ENCODE measurements at regions not wholly inside any gene's neighbourhood (a gene's known extent, or its start where the extent isn't known, plus 50 kb on each side); places are given as distances from the start of the nearest gene placed in this dataset.

DNA sequence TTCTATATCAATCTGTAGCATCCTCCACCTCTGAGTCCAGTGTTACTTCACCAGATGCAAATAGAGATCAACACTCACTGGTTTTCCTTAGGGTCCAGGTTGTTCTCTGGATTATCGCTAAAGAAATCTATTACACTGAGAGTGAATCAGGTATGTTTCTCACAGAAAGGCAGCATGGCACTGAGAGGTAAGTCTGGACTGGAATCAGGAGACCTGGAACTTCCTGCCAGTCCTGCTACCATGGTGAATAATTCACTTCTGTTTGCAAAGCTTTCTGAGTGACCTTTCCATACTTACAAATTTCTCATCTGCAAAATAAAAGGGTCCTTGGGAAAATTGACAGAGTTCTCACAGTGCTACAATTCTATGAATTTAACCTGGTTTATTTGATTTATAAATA is 1583.3 kb downstream of the MRPL39 start:
- DNase-seq (ENCODE audit: low read depth) = peak; percentile 41
- TF ChIP-seq CTCF (conservative IDR thresholded peaks at IDR 0.05; ENCODE audit: low read depth, low read length) = no peak
- no peak overlapping the region for H3K4me3 ChIP-seq (ENCODE audit: low read length)

- DNase-seq (ENCODE audit: low read depth) = peak; percentile 42
- TF ChIP-seq CTCF (conservative IDR thresholded peaks at IDR 0.05; ENCODE audit: low read depth, low read length) = no peak
- H3K4me3 ChIP-seq (ENCODE audit: low read length) = no peak overlapping the region
Observed at GRCh38 chr21:24023402-24023801, 1583.9 kb downstream of the MRPL39 start.

DNA sequence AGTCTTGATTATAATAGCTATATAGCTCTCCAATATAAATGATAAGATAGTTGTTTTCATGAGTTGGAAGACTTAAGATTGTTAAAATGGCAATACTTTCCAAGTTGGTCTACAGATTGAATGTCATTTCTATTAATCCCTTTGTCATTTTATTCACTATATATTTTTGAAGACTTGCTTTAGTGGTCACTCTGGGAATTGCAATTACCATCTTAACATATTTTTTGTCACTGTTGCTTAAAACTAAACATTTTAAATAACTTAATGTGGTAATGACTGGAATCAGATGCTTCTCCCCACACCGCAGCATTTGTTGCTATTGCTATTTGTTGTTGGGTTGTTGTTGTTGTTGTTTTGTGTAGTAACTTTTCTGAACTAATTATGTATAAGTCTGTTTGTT is 1592.9 kb downstream of the MRPL39 start:
- peak; percentile 26 for TF ChIP-seq CTCF (conservative IDR thresholded peaks at IDR 0.05; ENCODE audit: low read depth, low read length)
- no peak for DNase-seq (ENCODE audit: low read depth)

GRCh38 chr21:24011087-24011486 is 1596.2 kb downstream of the MRPL39 start:
- no peak for DNase-seq (ENCODE audit: low read depth)
- H3K4me3 ChIP-seq (ENCODE audit: low read length) = no peak overlapping the region
- TF ChIP-seq CTCF (conservative IDR thresholded peaks at IDR 0.05; ENCODE audit: low read depth, low read length) = no peak

More for the DNA sequence above, 1592.9 kb downstream of the MRPL39 start:
- no peak overlapping the region for H3K4me3 ChIP-seq (ENCODE audit: low read length)

- TF ChIP-seq CTCF (conservative IDR thresholded peaks at IDR 0.05; ENCODE audit: low read depth, low read length) = no peak
- no peak overlapping the region for H3K4me3 ChIP-seq (ENCODE audit: low read length)
- no peak for DNase-seq (ENCODE audit: low read depth)
Observed at GRCh38 chr21:24007592-24007991, 1599.7 kb downstream of the MRPL39 start.

DNA sequence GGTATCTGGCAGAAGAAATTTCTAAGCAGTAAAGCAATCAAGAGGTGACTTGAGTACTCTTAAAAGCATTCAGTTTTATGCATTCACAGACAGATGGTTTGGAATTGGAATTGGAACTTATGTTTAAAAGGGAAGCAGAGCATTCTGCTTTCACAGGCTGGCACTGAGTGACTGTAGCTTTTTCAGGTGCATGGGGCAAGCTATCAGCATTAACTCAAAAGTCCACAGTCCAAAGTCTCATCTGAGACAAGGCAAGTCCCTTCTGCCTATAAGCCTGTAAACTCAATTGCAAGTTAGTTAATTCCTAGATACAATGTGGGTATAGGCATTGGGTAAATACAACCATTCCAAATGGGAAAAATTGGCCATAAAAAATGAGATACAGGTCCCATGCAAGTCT is 1620.3 kb downstream of the MRPL39 start:
- DNase-seq (ENCODE audit: low read depth) = no peak
- TF ChIP-seq CTCF (conservative IDR thresholded peaks at IDR 0.05; ENCODE audit: low read depth, low read length) = no peak
- H3K4me3 ChIP-seq (ENCODE audit: low read length) = no peak overlapping the region

- DNase-seq (ENCODE audit: low read depth) = no peak
- TF ChIP-seq CTCF (conservative IDR thresholded peaks at IDR 0.05; ENCODE audit: low read depth, low read length) = no peak
- no peak overlapping the region for H3K4me3 ChIP-seq (ENCODE audit: low read length)
Observed at GRCh38 chr21:23986214-23986613, 1621.1 kb downstream of the MRPL39 start.

All from retinal pigment epithelial cell (primary cell).